NCI-H2227 (cell line): ENCODE measurements at regions not wholly inside any gene's neighbourhood (a gene's known extent, or its start where the extent isn't known, plus 50 kb on each side); places are given as distances from the start of the nearest gene placed in this dataset.
"Not testable (repeated sequence)": the region's sequence is repeated elsewhere in the genome, so short reads cannot be mapped to it uniquely, and the experiment has no call there.

Experiments used
- DNase-seq: peaks from one replicate; lab custom pipeline; 2025; ENCODE audit not compliant: unreplicated experiment; lab: John Stamatoyannopoulos, UW

DNA sequence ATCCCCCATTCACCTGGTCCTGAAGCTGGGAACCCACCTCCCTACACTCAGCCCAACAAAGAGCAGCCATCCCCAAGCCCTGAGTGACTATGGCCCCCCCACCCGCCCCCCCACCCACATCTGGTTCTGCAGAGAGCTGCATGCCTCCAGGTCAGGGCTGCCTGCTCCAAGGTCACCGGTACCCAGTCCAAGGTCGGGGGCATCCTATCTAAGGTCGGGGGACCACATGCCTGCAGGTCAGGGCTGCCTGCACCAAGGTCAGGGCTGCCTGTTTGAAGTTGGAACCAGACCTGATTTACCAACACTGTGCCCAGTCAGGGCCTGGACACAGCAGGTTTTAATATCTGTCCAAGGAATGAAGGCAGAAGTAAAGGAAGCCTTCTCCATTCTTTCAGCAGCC, 66.1 kb upstream of the GPC1 start:
- no peak for DNase-seq

DNA sequence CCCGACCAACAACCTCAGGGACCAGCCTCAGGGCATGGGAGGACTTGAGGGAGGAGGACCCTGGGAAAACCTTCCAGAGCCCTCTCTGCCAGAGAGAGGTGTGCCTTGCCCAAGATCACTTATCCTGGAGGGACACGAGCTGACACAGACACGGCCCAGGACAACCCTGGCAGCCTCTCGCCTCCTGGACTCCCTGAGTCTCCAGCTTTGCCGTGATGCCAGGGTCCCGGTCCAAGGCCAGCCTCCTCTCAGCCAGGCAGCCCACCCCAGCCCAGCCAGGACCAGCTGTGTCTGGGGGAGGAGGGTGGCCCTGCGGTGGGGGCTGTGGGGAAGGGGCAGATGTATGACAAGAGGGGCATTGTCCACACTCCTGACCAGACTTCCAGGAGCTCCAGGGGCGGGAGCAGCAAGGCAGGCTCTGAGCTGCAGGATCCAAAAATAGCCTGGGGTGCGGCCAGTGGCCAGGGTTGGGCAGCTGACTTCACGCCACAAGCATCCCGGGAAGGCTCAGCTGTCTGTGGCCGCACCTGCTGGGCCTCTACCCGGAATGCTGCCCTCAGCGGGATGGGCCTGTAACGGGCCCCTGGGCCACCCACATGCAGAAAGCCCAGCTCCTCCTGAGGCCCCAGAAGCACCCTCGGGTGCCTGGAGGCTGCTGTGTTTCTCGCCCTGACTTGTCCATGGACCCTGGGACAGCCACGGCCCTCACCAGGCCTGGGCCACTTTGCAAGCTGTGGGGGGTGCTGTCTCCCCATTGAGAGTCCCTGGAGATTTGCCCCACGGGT, 65.5 kb upstream of the GPC1 start:
- no peak for DNase-seq

DNA sequence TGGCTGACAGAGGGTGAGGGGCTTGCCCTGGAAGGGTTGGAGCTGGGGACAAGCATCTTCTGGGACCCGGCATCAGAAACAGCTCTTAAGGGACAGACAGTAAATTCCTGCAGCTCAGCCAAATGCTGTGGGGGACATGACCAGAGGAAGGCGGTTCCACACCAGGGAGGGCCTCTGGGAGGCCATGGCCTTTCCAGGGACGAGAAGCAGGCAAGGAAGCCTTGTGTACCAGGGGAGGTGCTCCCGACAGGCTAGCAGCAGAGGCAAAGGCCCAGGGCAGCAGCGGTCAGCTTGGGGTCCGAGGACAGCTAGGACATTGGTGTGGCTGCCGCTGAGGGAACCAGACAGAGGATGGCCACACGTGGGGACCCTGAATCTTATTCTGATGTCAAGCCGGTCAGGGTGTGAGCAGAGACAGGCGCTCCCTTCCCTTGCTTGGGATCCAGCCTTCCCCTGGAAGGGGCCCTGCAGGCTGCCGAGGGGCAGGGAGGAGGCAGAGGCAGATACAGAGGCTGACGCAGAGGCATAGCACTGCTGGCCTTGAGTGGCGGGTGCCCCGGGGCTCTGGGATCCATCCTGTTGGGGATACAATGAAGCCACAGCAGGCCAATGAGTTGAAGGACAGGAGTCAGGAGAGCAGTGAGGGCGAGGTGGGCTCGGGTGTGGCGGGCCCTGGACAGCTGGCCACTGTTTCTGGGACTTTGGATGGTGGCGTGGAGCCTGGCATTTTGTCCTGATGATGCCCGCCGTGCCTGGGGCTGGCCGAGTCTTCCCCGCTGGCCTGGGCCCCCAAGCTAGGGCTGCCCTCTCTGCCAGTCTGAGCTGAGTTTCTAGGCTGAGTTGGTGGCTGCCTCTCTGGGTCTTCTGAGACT, 64.1 kb upstream of the GPC1 start:
- DNase-seq: no peak

- no peak for DNase-seq
These were observed 63.4 kb upstream of the GPC1 start for GRCh38 chr2:240372101-240372500.

DNA sequence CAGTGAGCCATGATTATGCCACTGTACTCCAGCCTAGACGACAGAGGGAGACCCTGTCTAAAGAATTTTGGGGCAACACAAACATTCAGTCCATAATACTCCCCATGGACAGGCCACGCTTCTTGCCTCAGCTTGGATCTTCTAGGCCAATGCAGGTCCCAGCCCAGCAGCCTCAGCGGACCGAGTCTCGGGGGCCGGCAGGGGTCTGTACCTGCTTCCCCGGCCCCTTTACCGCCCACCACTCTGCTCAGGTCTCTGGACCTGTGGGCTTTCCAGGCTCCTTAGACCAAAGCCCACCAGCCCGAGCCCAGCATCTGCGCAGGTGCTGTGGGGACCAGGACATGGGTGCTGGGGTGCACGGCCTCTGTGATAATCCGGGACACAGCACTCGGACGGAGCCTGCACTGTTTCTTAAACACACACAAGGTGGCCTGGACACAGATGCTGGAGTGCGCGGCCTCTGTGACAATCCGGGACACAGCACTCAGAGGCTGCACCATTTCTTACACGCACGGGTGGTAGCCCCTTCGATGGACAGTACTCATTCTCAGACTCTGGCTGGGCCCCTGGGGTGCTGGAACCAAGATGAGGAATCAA, 62.1 kb upstream of the GPC1 start:
- no peak for DNase-seq

DNA sequence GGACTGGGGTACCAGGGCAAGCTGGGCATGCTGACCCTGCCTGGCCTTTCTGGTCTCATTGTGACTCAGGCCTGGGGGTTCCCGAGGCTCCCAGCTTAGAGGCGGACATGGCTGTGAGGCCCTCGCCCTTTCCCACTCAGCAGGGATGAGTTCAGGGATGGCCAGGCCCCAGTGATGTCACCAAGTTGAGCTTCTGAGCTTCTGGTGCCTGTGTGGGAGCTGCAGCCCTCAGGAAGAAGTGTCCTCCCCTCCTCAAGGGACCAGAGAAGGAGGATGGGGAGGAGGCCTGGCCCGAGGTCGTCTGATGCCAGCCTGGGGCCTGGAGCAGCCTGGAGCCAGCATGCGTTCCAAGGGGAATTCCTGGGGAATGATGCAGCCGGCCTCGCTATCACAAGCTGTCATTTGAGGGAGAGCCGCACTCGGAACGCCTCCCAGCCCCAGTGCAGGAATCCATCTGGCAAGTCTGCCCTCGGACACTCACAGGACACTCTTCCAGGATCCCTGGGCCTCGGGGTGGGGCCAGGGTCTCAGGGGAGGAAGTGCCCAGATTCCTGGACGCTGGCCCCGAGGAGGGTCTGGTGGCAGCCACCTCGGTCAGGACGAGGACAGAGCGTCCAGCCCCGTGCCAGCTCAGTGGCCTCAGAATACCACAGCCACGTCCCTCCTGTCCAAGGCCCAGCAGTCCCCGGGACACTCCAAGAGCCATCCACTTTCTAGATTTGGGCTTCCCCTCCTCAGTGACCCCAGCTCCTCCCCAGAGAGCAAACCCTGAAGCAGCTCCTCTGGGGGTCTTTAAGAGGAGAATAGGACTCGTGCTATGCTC, 61.2 kb upstream of the GPC1 start:
- DNase-seq: no peak

GRCh38 chr2:240375024-240375645, 60.3 kb upstream of the GPC1 start:
- no peak for DNase-seq

GRCh38 chr2:240376739-240377138, 58.7 kb upstream of the GPC1 start:
- DNase-seq: no peak

- no peak for DNase-seq
These were observed 58.1 kb upstream of the GPC1 start for GRCh38 chr2:240377366-240377765.

- no peak for DNase-seq
These were observed 56.3 kb upstream of the GPC1 start for GRCh38 chr2:240379089-240379636.

DNA sequence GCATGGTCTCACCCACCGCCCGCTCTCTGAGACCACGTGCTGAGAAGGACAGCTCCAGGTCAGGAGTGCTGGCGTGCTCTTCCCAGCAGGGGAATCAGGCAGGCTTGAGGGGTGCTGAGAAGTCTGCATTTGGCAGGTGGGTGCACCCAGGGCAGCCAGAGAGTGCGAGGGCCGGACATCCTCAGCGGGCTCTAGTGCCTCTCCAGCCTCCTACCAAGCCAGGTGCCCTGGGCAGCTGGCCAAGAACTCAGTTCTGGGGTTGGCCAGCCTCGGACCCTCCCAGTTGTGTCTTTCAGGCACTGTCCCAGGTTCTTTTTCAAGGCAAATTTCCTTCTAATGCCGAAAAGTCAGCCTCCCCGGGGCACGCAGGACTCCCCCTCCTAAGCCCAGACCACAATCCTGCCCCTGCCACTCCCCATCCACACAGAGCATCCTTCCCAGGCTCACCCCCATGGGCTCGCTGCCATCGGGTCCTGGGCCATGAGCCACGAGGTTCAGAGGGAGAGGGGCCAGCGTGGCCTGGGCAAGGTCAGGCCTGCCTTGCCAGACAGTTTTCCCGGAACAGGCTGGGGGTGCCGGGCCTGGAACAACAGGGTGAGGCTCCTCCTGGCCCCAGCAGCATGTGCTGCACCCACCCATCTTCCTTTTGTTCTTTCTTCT, 52.2 kb upstream of the GPC1 start:
- no peak for DNase-seq

- DNase-seq: no peak
These were observed 51.4 kb upstream of the GPC1 start for GRCh38 chr2:240383871-240384700.

- no peak for DNase-seq
These were observed 50.6 kb upstream of the GPC1 start for GRCh38 chr2:240384711-240385450.

GRCh38 chr2:240385451-240386161, 49.9 kb upstream of the GPC1 start:
- not testable (repeated sequence) for DNase-seq
